ENCODE measurements at regions not wholly inside any gene's neighbourhood (a gene's known extent, or its start where the extent isn't known, plus 50 kb on each side); places are given as distances from the start of the nearest gene placed in this dataset.
A peak's percentile ranks its signal among the peaks of the same experiment; 100 is the strongest.

DNA sequence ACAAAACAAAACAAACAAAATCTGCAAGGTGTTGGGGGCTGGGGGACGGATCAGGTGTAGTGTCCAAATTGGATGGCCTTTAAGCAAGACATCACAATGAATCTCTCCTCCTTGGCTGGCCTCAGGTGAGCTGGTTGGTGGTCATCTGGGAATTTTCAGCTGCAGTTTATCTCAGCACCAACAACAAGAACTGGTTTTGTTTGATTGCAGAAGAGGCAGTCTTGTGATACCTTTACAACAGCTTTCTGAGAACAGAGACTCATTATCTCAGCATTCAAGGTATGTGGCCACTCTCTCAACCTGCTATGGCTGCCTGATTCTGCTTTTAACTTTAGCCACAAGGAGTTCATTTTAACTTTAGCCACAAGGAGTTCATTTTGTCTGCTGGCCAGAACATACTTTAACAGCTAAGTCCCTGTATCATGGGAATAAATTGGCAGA lies 1543.4 kb downstream of the EFNA5 start:
- Histone ChIP-seq H3K79me2 (no peaks in the 10 kb centered on the region), H2AFZ (peak overlapping the region; percentile 10), H3K27ac (peak overlapping the region; percentile 56), H4K20me1 (ENCODE audit: insufficient read depth, poor library complexity, severe bottlenecking) (no peaks in the 10 kb centered on the region), H3K9me2 (replicated peaks; ENCODE audit: insufficient read depth) (no peaks in the 10 kb centered on the region), H3K4me2 (no peak overlapping the region), H3K4me1 (ENCODE audit: insufficient read depth) (no peaks in the 10 kb centered on the region), H3K9me3 (ENCODE audit: low read depth) (no peaks in the 10 kb centered on the region), H3K27me3 (no peaks in the 10 kb centered on the region), H3K36me3 (replicated peaks; ENCODE audit: insufficient read depth, low read depth) (no peaks in the 10 kb centered on the region), H3K4me3 (no peak overlapping the region)
- WGBS (ENCODE audit: low lambda C conversion rate, missing lambda C conversion rate) = 75% methylated on average over 1 of the region's 1 CpG
- peak; percentile 26 for DNase-seq (ENCODE audit: low spot score)
- TF ChIP-seq EZH2phosphoT487 (IDR thresholded peaks at IDR 0.05; ENCODE audit: low read depth, severe bottlenecking, unreplicated experiment) (no peak), EZH2 (IDR thresholded peaks at IDR 0.05; ENCODE audit: borderline replicate concordance) (no peak), CTCF (IDR thresholded peaks at IDR 0.05; ENCODE audit: poor library complexity) (no peak)

DNA sequence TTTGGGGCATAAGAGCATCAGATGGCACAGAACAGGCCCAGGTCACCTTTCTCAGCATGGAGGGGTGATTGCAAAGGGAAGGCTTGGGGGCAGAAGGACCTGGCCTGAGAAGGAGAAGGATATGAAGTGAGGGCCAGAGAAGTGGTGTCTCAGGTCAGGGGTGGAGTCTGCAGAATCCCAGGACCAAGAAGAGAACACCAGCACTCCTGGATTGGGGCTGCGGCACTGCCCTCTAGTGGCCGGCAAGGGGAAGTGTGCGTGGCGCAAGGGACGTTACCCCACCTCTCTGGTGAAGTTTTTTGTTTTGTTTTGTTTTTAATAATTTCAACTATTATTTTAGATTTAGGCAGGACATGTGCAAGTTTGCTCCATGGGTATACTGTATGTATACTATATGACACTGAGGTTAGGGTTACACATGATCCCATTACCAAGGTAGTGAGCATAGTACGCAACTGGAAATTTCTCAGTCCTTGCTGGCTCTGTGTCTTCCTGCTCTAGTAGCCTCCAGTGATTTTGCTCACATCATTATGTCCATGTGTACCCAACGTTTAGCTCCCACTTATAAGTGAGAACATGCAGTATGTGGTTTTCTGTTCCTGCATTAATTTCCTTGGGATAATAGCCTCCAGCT lies 1548.6 kb downstream of the EFNA5 start:
- Histone ChIP-seq H3K9me3 (ENCODE audit: low read depth) (no peaks in the 10 kb centered on the region), H3K4me1 (ENCODE audit: insufficient read depth) (no peaks in the 10 kb centered on the region), H3K27ac (no peak overlapping the region), H3K9me2 (replicated peaks; ENCODE audit: insufficient read depth) (no peaks in the 10 kb centered on the region), H3K79me2 (no peaks in the 10 kb centered on the region), H4K20me1 (ENCODE audit: insufficient read depth, poor library complexity, severe bottlenecking) (no peaks in the 10 kb centered on the region), H3K36me3 (replicated peaks; ENCODE audit: insufficient read depth, low read depth) (no peaks in the 10 kb centered on the region), H2AFZ (no peak overlapping the region), H3K4me3 (no peak overlapping the region), H3K27me3 (no peaks in the 10 kb centered on the region), H3K4me2 (no peak overlapping the region)
- 71% methylated on average over 7 of the region's 7 CpGs for WGBS (ENCODE audit: low lambda C conversion rate, missing lambda C conversion rate)
- TF ChIP-seq EZH2phosphoT487 (IDR thresholded peaks at IDR 0.05; ENCODE audit: low read depth, severe bottlenecking, unreplicated experiment) (no peak), EZH2 (IDR thresholded peaks at IDR 0.05; ENCODE audit: borderline replicate concordance) (no peak), CTCF (IDR thresholded peaks at IDR 0.05; ENCODE audit: poor library complexity) (peak; percentile 55)
- peak; percentile 9 for DNase-seq (ENCODE audit: low spot score)

- Histone ChIP-seq H3K4me2 (no peak overlapping the region), H3K36me3 (replicated peaks; ENCODE audit: insufficient read depth, low read depth) (no peaks in the 10 kb centered on the region)
These were observed 1554.1 kb downstream of the EFNA5 start for GRCh38 chr5:106116682-106117081.

More at GRCh38 chr5:106116682-106117081, 1554.1 kb downstream of the EFNA5 start:
- H3K4me3 ChIP-seq = no peak overlapping the region
- H4K20me1 ChIP-seq (ENCODE audit: insufficient read depth, poor library complexity, severe bottlenecking) = no peaks in the 10 kb centered on the region
- no peaks in the 10 kb centered on the region for H3K27me3 ChIP-seq
- no peak overlapping the region for H2AFZ ChIP-seq
- H3K4me1 ChIP-seq (ENCODE audit: insufficient read depth) = no peaks in the 10 kb centered on the region
- no peaks in the 10 kb centered on the region for H3K79me2 ChIP-seq
- no peak overlapping the region for H3K27ac ChIP-seq
- no peaks in the 10 kb centered on the region for H3K9me2 ChIP-seq (replicated peaks; ENCODE audit: insufficient read depth)
- WGBS (ENCODE audit: low lambda C conversion rate, missing lambda C conversion rate) = 63% methylated on average over 3 of the region's 3 CpGs
- no peak for DNase-seq (ENCODE audit: low spot score)
- no peak for TF ChIP-seq CTCF (IDR thresholded peaks at IDR 0.05; ENCODE audit: poor library complexity)
- no peak for TF ChIP-seq EZH2phosphoT487 (IDR thresholded peaks at IDR 0.05; ENCODE audit: low read depth, severe bottlenecking, unreplicated experiment)
- TF ChIP-seq EZH2 (IDR thresholded peaks at IDR 0.05; ENCODE audit: borderline replicate concordance) = no peak
- no peaks in the 10 kb centered on the region for H3K9me3 ChIP-seq (ENCODE audit: low read depth)
